DMS53 treated with DMSO at 0.1 percent for 48 hours (cell line): ENCODE measurements at regions not wholly inside any gene's neighbourhood (a gene's known extent, or its start where the extent isn't known, plus 50 kb on each side); places are given as distances from the start of the nearest gene placed in this dataset.
"Not testable (repeated sequence)": the region's sequence is repeated elsewhere in the genome, so short reads cannot be mapped to it uniquely, and the experiment has no call there.

Experiments used
- DNase-seq: peaks from one replicate; lab custom pipeline; 2025; ENCODE audit not compliant: unreplicated experiment; lab: John Stamatoyannopoulos, UW

GRCh38 chr9:18261181-18261580 lies 212.8 kb upstream of the ADAMTSL1 start:
- DNase-seq, result no peak

DNA sequence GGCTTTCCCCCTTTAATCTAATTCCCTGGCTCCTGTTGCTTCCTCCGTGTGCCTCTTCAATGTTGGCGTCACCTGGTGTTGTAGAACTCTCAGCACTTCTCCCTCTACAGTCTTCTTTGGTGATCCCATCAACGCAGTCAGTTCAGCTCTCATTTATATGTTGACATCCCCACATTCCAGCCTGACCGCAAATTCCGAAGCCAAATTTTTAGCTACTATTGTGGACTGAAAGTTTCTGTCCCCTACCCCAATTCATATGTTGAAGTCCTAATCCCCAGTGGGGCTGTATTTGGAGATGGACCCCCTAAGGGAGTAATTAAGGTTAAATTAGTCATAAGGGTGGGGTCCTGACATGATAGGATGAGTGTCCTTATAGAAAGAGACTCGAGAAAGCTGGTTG lies 210.6 kb upstream of the ADAMTSL1 start:
- no peak for DNase-seq

DNA sequence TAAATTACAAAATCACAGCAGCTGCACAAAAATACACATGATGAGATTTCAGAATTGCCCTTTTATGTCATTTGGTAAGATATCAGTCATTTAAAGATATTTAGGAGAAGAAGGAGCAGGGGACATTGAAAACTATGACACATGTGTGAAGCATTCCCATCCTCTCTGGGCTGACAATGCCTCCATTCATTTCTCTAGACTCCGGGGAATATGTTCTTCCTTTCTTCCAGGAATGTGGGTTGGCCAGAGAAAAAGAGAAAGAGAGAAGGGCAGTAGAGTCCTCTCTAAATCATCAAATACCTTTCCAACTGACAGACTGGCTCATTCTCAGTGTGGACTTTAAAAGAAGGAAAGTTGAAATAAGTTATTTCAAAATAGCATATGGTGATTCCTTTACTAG lies 205.6 kb upstream of the ADAMTSL1 start:
- no peak for DNase-seq

- no peak for DNase-seq
Observed at GRCh38 chr9:18269561-18269960, 204.4 kb upstream of the ADAMTSL1 start.

- DNase-seq, result no peak
Observed at GRCh38 chr9:18274693-18275092, 199.3 kb upstream of the ADAMTSL1 start.

DNA sequence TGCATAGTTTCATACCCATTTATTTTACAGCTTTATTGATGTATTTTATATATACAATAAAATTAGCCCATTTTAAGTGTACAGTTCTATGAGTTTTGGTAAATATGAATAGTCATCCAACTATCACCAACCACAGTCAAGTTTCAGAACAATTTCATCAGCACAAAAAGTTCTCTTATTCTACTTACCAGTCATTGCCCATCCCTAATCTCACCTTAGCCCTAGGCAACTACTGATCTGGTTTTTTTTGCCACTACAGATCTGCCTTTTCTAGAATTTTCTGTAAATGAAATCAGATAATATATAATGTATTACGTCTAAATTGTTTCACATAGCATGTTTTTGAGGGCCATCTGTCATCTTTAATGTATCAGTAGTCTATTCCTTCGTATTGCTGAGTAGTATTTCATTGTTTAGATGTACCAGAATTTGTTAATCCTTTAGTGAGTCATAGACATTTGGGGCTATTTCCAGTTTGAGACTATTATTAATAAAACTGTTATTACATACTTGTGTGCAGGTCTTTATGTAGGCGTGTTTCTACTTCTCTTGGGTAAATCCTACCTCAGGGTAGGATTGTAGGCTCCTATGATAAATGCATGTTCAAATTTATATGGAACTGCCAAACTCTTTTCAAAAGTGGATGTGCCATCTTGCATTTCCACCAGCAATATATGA lies 198.5 kb upstream of the ADAMTSL1 start:
- no peak for DNase-seq

GRCh38 chr9:18281291-18281690 lies 192.7 kb upstream of the ADAMTSL1 start:
- no peak for DNase-seq

DNA sequence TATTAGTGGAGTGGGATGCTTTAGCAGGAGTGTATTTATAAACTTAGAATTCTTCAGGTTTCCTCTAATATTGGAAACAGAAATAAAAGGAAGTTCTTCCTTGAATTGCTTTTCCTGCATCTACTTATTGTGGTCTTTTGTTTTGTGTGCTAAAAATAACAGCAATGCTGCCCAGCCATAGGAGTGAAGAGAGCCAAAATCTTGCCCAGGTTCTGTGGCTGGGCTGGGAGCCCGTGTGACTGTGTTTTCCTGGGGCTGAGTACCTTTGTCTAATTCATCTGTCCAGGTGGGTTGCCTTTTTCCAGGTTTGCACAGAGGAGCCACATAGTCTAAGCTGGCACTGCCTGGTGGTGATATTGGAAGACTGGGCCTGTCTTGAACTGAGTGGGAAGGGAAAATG lies 179.7 kb upstream of the ADAMTSL1 start:
- DNase-seq, result no peak

DNA sequence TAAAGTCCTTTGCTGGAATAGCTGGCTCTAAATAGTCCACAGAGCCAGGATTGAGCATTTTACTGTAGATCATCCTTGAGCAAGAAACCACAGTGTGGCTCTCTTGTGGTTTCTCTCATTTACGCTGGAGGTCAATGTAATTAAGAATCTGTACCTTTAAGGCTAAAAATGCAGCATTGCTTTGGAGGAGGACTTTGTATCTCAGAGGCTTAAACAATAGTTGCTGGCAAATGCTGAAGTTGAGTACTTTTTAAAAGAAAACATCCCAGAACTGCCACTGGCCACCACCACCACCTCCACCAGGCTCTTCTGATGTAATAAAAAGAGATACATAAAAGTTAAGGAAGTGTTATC lies 177.3 kb upstream of the ADAMTSL1 start:
- DNase-seq, result no peak

GRCh38 chr9:18297056-18297841 lies 176.7 kb upstream of the ADAMTSL1 start:
- no peak for DNase-seq

- no peak for DNase-seq
Observed at GRCh38 chr9:18299449-18299848, 174.5 kb upstream of the ADAMTSL1 start.

DNA sequence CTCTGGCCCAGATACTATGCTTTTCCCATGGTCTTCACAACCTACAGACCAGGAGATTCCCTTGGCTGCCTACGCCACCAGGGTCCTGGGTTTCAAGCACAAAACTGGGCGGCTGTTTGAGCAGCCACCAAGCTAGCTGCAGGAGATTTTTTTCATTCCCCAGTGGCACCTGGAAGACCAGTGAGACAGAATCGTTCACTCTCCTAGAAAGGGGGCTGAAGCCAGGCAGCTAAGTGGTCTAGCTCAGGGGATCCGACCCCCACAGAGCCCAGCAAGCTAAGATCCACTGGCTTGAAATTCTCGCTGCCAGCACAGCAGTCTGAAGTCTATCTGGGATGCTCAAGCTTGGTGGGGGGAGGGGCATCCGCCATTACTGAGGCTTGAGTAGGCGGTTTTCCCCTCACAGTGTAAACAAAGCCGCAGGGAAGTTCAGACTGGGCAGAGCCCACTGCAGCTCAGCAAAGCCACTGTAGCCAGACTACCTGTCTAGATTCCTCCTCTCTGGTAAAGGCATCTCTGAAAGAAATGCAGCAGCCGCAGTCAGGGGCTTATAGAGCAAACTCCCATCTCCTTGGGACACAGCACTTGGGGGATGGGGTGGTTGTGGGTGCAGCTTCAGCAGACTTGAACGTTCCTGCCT lies 168.7 kb upstream of the ADAMTSL1 start:
- DNase-seq, result not testable (repeated sequence)

GRCh38 chr9:18314316-18314715 lies 159.6 kb upstream of the ADAMTSL1 start:
- DNase-seq, result no peak

GRCh38 chr9:18317896-18318295 lies 156.1 kb upstream of the ADAMTSL1 start:
- DNase-seq, result no peak

DNA sequence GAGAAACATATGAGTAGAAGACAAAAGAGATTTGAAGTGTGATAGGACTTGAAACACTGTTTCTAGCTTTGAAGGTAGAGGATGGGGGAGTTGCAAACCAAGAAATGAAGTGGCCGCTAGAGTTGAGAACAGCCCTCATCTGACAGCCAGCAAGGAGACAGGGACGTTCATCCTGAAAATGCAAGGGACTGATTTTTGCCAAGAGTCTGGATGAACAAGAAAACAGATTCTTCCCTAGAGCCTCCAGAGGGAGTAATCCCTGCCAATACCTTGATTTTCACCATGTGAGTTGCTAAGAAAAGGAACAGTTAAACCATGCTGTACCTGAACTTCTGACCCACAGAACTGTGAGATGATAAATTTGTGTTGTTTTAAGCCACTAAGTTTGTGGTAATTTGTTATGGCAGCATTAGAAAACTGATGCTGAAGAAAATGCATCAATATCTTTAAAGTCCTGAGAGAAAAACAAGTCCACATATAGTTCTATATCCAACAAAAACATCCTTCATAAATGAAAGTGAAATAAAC lies 154.0 kb upstream of the ADAMTSL1 start:
- DNase-seq, result no peak

- no peak for DNase-seq
Observed at GRCh38 chr9:18324928-18325745, 148.8 kb upstream of the ADAMTSL1 start.

DNA sequence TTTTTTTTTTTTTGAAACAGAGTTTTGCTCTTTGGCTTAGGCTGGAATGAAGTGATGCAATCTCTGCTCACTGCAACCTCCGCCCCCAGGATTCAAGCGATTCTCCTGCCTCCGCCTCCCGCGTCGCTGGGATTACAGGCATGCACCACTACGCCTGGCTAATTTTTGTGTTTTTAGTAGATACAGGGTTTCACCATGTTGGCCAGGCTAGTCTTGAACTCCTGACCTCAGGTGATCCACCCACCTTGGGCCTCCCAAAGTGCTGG lies 148.3 kb upstream of the ADAMTSL1 start:
- not testable (repeated sequence) for DNase-seq

DNA sequence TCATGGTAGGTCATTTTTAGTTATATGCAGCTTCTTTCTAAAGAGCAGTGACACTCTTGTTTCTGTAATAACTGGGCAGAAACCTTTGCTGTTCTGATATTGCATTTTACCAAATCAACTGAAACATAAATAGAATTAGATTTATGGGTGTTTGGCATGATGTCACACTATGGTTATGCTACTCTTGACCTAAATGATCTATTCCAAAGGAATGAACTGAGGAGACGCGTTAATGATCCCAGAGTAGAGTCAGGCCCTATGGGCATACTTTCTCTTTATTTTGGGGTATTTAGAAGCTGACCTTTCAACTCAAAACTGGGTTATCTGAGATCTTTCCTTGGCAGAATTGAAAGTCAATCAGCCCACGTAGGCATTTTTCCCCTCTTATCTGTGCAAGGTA lies 146.8 kb upstream of the ADAMTSL1 start:
- DNase-seq, result no peak

DNA sequence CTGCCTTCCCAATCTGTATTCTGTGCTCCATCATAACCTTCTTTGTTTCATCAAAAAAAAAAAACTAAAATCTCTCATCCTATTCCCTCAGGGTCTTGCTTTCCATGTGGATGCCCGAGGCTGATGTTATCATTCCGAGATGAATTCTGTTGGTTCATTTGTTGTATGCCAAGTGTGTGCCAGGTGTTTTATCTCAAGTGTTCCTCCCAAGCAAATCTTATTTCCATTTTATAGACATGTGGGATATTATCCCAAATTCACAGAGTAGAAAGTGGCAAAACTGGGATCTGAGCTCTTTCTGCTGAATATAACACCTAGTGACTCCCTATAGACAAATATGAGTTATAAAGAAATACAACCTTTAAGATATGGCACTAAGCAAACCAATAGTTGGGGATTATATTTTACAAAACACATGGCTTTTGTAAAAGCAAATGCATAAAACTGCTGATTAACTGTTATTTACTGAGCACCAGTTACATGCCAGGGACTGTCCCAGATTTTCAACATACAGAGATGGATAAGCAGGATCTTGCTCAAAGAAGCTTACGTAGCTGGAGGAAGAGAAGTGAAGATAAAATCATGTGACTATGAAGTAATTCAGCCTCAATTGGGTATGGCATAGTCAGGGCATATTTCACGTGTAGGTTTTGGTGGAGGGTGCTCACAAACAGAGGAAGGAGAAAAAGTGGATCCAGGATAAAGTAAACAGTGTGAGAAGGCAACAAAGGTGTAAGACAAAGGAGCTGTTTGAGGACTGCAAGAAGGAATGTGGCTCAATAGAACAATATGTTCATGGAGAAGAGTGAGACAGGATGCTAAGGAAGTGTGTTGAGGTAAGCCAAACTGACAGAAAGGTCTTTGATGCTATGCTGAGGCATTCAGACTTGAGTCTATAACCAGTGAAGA lies 143.3 kb upstream of the ADAMTSL1 start:
- DNase-seq, result no peak

DNA sequence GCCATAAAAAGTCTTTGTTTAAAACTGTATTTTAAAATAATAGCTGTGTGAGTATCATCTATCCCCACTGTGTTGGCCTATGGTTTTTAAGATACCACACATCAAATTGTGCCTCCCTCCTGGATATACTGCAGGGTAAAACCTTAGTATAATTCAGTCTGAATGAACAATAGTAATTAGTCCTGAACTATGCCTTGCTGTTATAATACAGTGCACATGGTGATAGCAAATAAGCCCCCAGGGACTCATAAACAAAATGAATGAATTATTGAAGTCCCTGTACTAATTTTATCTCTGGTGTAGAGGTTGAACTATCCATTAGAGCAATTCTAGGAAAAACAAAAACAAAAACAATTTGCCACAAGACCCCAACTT lies 142.7 kb upstream of the ADAMTSL1 start:
- DNase-seq, result no peak
